Right renal pelvis (tissue), 4 donors: ENCODE measurements at regions not wholly inside any gene's neighbourhood (a gene's known extent, or its start where the extent isn't known, plus 50 kb on each side); places are given as distances from the start of the nearest gene placed in this dataset.

Experiments used
- DNase-seq, 4 donors: peaks; one replicate each; pipeline ENCODE4 v3.0.0-alpha.2; 2013; ENCODE audit warnings: low read depth in 4 of 4, low spot score in 3 of 4, missing footprints in 1 of 4

GRCh38 chr2:11987151-11987550 lies 240.7 kb downstream of the LPIN1 start:
- DNase-seq: no peak

- no peak for DNase-seq
Measured at GRCh38 chr2:11988691-11989353, 242.4 kb downstream of the LPIN1 start.

GRCh38 chr2:11989354-11989703 lies 242.9 kb downstream of the LPIN1 start:
- no peak for DNase-seq

- DNase-seq: no peak
Measured at GRCh38 chr2:11990576-11990975, 244.1 kb downstream of the LPIN1 start.

- DNase-seq: no peak
Measured at GRCh38 chr2:11993749-11994148, 247.3 kb downstream of the LPIN1 start.

- DNase-seq: no peak
Measured at GRCh38 chr2:11995456-11995855, 249.0 kb downstream of the LPIN1 start.

- no peak for DNase-seq
Measured at GRCh38 chr2:11996618-11997017, 250.2 kb downstream of the LPIN1 start.

GRCh38 chr2:11997142-11997541 lies 250.7 kb downstream of the LPIN1 start:
- DNase-seq: no peak

- DNase-seq: no peak
Measured at GRCh38 chr2:11998218-11998617, 251.8 kb downstream of the LPIN1 start.

- DNase-seq: no peak
Measured at GRCh38 chr2:11998626-11999378, 252.4 kb downstream of the LPIN1 start.

- DNase-seq: no peak
Measured at GRCh38 chr2:12001621-12002020, 255.2 kb downstream of the LPIN1 start.

GRCh38 chr2:12002215-12002614 lies 255.8 kb downstream of the LPIN1 start:
- DNase-seq: no peak

GRCh38 chr2:12004713-12005112 lies 258.3 kb downstream of the LPIN1 start:
- DNase-seq: no peak

- no peak for DNase-seq
Measured at GRCh38 chr2:12005886-12006681, 259.7 kb downstream of the LPIN1 start.

GRCh38 chr2:12006850-12007249 lies 260.4 kb downstream of the LPIN1 start:
- peak in 1 of 4 donors; percentile 29 for DNase-seq

GRCh38 chr2:12007282-12007681 lies 260.9 kb downstream of the LPIN1 start:
- no peak for DNase-seq

- DNase-seq: no peak
Measured at GRCh38 chr2:12008425-12009061, 262.1 kb downstream of the LPIN1 start.

GRCh38 chr2:12009323-12009905 lies 263.0 kb downstream of the LPIN1 start:
- no peak for DNase-seq

GRCh38 chr2:12010059-12010458 lies 263.6 kb downstream of the LPIN1 start:
- DNase-seq: no peak

GRCh38 chr2:12010779-12011178 lies 264.3 kb downstream of the LPIN1 start:
- no peak for DNase-seq
